OCI-LY1 (cell line): ENCODE measurements at regions not wholly inside any gene's neighbourhood (a gene's known extent, or its start where the extent isn't known, plus 50 kb on each side); places are given as distances from the start of the nearest gene placed in this dataset.

ENCODE experiments used
- H2AFZ ChIP-seq: fragments of 200-600 bp; sonication (generic), shearing (Covaris generic); 2 replicates; pipeline ENCODE4 v1.6.0; 2014; ENCODE audit warnings: antibody characterized with exemption, mild to moderate bottlenecking, low read length
- H3F3A ChIP-seq: fragments of 200-600 bp; sonication (generic), shearing (Covaris generic); 2 replicates; pipeline ENCODE4 v1.6.0; 2014; ENCODE audit warnings: mild to moderate bottlenecking, antibody characterized with exemption, low read length, moderate library complexity; ENCODE audit not compliant: insufficient read depth
- H3K27ac ChIP-seq: fragments of 200-600 bp; sonication (generic); 2 replicates; pipeline ENCODE4 v1.5.1; 2014; ENCODE audit warnings: low read length, mixed run types, mild to moderate bottlenecking, low read depth; ENCODE audit not compliant: poor library complexity, severe bottlenecking
- H3K27me3 ChIP-seq: fragments of 200-600 bp; sonication (generic); 2 replicates; pipeline ENCODE4 v1.6.0; 2014; ENCODE audit warnings: antibody characterized with exemption, mild to moderate bottlenecking, low read length, moderate library complexity; ENCODE audit not compliant: insufficient read depth
- H3K36me3 ChIP-seq: fragments of 200-600 bp; sonication (generic); 2 replicates; pipeline ENCODE4 v1.6.1; 2014; ENCODE audit warnings: mild to moderate bottlenecking, antibody characterized with exemption, low read length, moderate library complexity, mixed read lengths; ENCODE audit not compliant: insufficient read depth
- H3K4me1 ChIP-seq: fragments of 200-600 bp; sonication (generic); 2 replicates; pipeline ENCODE4 v1.5.1; 2014; ENCODE audit warnings: mild to moderate bottlenecking, low read length, moderate library complexity; ENCODE audit not compliant: insufficient read depth, severe bottlenecking
- H3K4me2 ChIP-seq: fragments of 200-600 bp; sonication (generic), shearing (Covaris generic); 2 replicates; pipeline ENCODE4 v1.6.1; 2014; ENCODE audit warnings: low read length
- H3K4me3 ChIP-seq: fragments of 200-600 bp; sonication (generic); 2 replicates; pipeline ENCODE4 v1.5.1; 2014; ENCODE audit warnings: low read length, low read depth, mild to moderate bottlenecking, mixed read lengths; ENCODE audit not compliant: poor library complexity, severe bottlenecking
- H3K79me2 ChIP-seq: fragments of 200-600 bp; shearing (Covaris generic); 2 replicates; pipeline ENCODE4 v1.6.1; 2016; ENCODE audit warnings: mixed run types, low read length, mixed read lengths; ENCODE audit not compliant: insufficient read depth
- H3K9ac ChIP-seq: fragments of 200-600 bp; sonication (generic), shearing (Covaris generic); 2 replicates; pipeline ENCODE4 v1.6.1; 2014; ENCODE audit warnings: mild to moderate bottlenecking, low read length, mixed read lengths
- H3K9me2 ChIP-seq: fragments of 200-600 bp; sonication (generic), shearing (Covaris generic); 2 replicates; pipeline ENCODE4 v1.6.1; 2014; ENCODE audit warnings: low read depth, mild to moderate bottlenecking, low read length, mixed read lengths
- H3K9me3 ChIP-seq: fragments of 200-600 bp; shearing (Covaris generic); 2 replicates; pipeline ENCODE4 v1.6.1; 2014; ENCODE audit warnings: low read length, mixed read lengths
- H4K20me1 ChIP-seq: fragments of 200-600 bp; sonication (generic), shearing (Covaris generic); 2 replicates; pipeline ENCODE4 v1.6.0; 2016; ENCODE audit warnings: mild to moderate bottlenecking, low read length; ENCODE audit not compliant: insufficient read depth
- CTCF ChIP-seq: fragments of 200-600 bp; sonication (generic), shearing (Covaris generic); IDR thresholded peaks from 2 replicates; pipeline ENCODE4 v1.5.1; 2017; ENCODE audit warnings: mild to moderate bottlenecking, antibody characterized with exemption, low read length, moderate library complexity, mixed read lengths
- EZH2 ChIP-seq: fragments of 200-600 bp; sonication (generic), shearing (Covaris generic); IDR thresholded peaks from 2 replicates; pipeline ENCODE4 v1.8.0; 2017; ENCODE audit warnings: borderline replicate concordance, mixed run types, mild to moderate bottlenecking, antibody characterized with exemption, low read length, moderate library complexity, mixed read lengths

- H3K27ac ChIP-seq, result no peak overlapping the region
- no peaks in the 10 kb centered on the region for H4K20me1 ChIP-seq
- no peaks in the 10 kb centered on the region for H3F3A ChIP-seq
- H3K9me2 ChIP-seq, result no peaks in the 10 kb centered on the region
- no peaks in the 10 kb centered on the region for H3K36me3 ChIP-seq
- no peaks in the 10 kb centered on the region for H3K4me1 ChIP-seq
- no peak overlapping the region for H2AFZ ChIP-seq
- H3K9me3 ChIP-seq, result no peaks in the 10 kb centered on the region
- H3K4me2 ChIP-seq, result no peak overlapping the region
- no peaks in the 10 kb centered on the region for H3K27me3 ChIP-seq
- H3K79me2 ChIP-seq, result no peaks in the 10 kb centered on the region
- no peak for TF ChIP-seq EZH2
- no peak for TF ChIP-seq CTCF
- no peak overlapping the region for H3K4me3 ChIP-seq
- no peak overlapping the region for H3K9ac ChIP-seq
Measured at GRCh38 chr4:62293551-62293950, 1093.4 kb downstream of the ADGRL3 start.

GRCh38 chr4:62292911-62293310, 1092.8 kb downstream of the ADGRL3 start:
- Histone ChIP-seq H3F3A (no peaks in the 10 kb centered on the region), H3K9me2 (no peaks in the 10 kb centered on the region), H3K9me3 (no peaks in the 10 kb centered on the region), H3K9ac (no peak overlapping the region), H2AFZ (no peak overlapping the region), H3K27ac (no peak overlapping the region), H3K36me3 (no peaks in the 10 kb centered on the region), H3K4me2 (no peak overlapping the region), H3K79me2 (no peaks in the 10 kb centered on the region), H3K27me3 (no peaks in the 10 kb centered on the region), H3K4me3 (no peak overlapping the region), H3K4me1 (no peaks in the 10 kb centered on the region), H4K20me1 (no peaks in the 10 kb centered on the region)
- TF ChIP-seq EZH2 (no peak), CTCF (no peak)

- Histone ChIP-seq H3F3A (no peaks in the 10 kb centered on the region), H3K4me1 (no peaks in the 10 kb centered on the region), H3K27me3 (no peaks in the 10 kb centered on the region), H3K9me3 (no peaks in the 10 kb centered on the region), H3K4me2 (no peak overlapping the region), H3K79me2 (no peaks in the 10 kb centered on the region), H3K9ac (no peak overlapping the region), H3K4me3 (no peak overlapping the region), H3K27ac (no peak overlapping the region), H3K36me3 (no peaks in the 10 kb centered on the region), H2AFZ (no peak overlapping the region), H3K9me2 (no peaks in the 10 kb centered on the region), H4K20me1 (no peaks in the 10 kb centered on the region)
- TF ChIP-seq EZH2 (no peak), CTCF (no peak)
Measured at GRCh38 chr4:62288808-62289541, 1088.8 kb downstream of the ADGRL3 start.
